ENCODE measurements at regions not wholly inside any gene's neighbourhood (a gene's known extent, or its start where the extent isn't known, plus 50 kb on each side); places are given as distances from the start of the nearest gene placed in this dataset.

DNA sequence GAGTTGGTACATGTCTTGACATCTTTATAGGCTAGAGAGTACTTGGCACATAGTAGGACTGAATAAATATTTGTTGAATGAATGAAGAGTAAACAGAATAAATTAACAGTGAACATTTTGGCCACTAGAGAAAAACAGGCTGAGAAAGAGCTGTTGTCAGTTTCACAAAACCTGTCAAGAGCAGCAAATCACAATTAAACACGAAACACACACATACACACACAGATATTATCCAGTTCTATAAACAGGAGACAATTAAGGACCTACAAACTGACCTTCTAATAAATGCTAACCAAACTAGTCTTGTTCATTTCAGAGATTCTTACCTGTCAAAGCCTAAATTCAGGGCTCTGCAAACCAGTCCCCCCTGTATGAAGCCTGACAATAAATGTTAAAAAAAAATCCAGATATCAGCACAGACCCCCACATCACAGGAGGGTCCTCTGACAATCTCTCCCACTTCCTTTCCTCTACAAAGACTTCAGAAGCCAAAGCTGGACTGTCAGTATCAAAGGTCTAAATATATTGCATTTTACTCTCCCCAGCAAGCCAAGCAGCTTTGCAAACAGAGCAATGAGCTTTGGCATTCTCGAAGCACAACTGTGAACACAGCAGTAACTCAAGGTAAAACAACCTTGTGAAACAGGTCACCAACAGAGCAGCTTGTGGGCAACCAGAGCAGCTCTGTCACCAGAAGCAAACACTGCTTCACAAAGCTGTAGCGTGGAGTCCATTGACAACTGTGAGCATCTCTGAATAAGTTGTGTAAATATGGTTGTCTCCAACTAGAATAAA lies 229.9 kb downstream of the TBXT start:
- no peak overlapping the region for H3K4me3 ChIP-seq (ENCODE audit: low read length)
- DNase-seq (ENCODE audit: low read depth), result no peak
- TF ChIP-seq, protein P1, sequence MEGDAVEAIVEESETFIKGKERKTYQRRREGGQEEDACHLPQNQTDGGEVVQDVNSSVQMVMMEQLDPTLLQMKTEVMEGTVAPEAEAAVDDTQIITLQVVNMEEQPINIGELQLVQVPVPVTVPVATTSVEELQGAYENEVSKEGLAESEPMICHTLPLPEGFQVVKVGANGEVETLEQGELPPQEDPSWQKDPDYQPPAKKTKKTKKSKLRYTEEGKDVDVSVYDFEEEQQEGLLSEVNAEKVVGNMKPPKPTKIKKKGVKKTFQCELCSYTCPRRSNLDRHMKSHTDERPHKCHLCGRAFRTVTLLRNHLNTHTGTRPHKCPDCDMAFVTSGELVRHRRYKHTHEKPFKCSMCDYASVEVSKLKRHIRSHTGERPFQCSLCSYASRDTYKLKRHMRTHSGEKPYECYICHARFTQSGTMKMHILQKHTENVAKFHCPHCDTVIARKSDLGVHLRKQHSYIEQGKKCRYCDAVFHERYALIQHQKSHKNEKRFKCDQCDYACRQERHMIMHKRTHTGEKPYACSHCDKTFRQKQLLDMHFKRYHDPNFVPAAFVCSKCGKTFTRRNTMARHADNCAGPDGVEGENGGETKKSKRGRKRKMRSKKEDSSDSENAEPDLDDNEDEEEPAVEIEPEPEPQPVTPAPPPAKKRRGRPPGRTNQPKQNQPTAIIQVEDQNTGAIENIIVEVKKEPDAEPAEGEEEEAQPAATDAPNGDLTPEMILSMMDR (conservative IDR thresholded peaks at IDR 0.05; ENCODE audit: low read length), result no peak

DNA sequence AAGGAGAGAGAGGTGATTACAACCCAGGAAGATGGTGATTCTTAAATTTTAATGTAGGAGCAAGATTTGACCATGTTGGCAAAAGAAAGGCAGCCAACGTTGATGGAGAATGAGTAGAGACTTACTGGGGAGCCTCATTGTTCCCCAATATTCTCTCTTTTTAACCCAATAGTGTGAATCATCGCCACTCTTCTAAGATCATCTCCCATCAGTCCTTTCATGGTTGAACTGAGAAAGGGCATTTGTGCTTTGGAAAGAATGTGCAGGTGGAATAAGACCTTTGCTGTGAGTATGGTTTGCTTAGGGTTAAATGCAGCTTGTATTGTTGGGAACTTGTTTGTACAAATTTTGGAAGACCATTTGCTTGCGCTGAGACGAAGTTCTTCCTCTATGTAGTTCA lies 231.0 kb downstream of the TBXT start:
- H3K4me3 ChIP-seq (ENCODE audit: low read length), result no peak overlapping the region
- TF ChIP-seq, protein P1 (conservative IDR thresholded peaks at IDR 0.05; ENCODE audit: low read length), result no peak
- DNase-seq (ENCODE audit: low read depth), result no peak

DNA sequence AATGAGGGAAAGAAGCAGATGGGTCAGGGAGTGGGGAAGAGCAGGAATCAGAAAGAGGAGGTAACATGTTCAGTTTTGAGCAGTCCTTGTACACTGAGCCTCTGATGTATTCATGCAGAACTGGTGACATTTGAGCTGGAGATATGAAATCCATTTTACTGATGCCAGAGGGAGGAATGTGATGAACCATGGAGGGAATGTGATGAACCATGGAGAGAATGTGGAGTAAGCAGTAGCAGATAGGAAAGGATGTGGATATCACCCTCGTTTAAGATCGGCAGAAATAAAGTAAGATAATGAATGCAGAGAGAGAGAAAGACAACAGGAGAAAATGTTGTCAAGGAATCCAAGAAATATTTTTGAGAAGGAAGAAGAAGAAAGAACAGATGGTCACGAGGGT lies 231.6 kb downstream of the TBXT start:
- TF ChIP-seq, protein P1 (conservative IDR thresholded peaks at IDR 0.05; ENCODE audit: low read length), result no peak
- DNase-seq (ENCODE audit: low read depth), result no peak
- H3K4me3 ChIP-seq (ENCODE audit: low read length), result no peak overlapping the region

DNA sequence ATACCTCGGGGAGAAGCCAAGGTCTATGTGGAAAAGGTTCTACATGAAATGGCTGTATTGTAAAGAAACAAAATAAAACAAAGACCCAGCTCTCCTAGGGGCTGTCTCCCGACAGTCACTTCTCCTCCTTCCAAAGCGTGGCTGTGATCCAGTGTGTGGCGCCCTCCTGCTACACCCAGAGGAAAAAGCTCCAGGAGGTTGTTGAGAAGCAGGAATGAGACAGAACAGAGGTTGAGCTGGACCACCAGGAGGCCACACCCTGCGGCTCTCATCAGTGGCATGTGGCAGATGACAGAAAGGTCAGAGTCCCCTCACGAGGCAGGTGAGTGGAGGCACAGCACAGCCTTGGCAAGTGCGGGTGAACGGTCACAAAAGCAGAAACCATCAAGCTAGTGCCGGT lies 236.0 kb downstream of the TBXT start:
- TF ChIP-seq, protein P1 (conservative IDR thresholded peaks at IDR 0.05; ENCODE audit: low read length), result no peak
- DNase-seq (ENCODE audit: low read depth), result no peak
- no peak overlapping the region for H3K4me3 ChIP-seq (ENCODE audit: low read length)

DNA sequence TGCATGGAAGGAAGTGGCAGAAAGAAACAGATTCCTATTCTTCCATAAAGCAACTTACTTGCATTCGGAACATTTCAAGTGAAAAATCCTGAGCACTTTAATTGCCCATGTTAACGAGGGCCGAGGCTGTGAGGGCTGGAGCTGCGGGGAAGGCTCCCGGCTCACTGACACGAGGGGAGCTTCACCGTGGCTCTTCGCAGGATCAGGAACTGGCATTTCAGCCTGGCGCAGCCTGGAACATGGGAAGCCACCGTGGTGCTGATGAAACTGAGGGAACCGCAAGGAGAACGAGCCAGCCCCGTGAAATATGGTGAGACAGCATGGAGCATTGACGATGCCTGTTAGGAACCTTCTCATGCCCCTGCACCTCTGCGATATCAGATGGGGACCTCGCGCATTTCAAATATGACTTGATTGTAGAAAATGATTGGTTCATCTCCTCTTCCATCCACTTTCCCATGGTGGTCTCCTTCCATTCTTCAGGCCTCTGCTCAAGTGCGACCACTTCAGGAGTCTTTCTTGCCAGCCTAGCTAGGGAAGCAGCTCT lies 236.9 kb downstream of the TBXT start:
- TF ChIP-seq, protein P1 (conservative IDR thresholded peaks at IDR 0.05; ENCODE audit: low read length), result no peak
- no peak for DNase-seq (ENCODE audit: low read depth)
- H3K4me3 ChIP-seq (ENCODE audit: low read length), result no peak overlapping the region

DNA sequence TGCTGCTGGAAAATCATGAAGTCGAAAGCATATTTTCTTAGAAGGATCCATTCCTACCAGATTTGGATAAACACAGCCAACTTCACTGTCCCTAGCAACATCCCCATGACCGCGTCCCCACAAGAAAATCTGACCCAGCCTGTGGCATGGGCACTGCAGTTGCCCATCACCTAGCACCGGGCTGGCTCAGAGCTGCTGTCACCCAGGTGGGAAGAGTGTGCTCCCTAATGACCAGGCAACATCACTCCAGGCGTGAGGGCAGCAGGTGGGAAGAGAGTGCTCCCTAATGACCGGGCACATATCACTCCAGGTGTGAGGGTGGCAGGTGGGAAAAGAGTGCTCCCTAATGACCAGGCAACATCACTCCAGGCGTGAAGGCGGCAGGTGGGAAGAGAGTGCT lies 238.0 kb downstream of the TBXT start:
- H3K4me3 ChIP-seq (ENCODE audit: low read length), result no peak overlapping the region
- DNase-seq (ENCODE audit: low read depth), result no peak
- TF ChIP-seq, protein P1 (conservative IDR thresholded peaks at IDR 0.05; ENCODE audit: low read length), result no peak

DNA sequence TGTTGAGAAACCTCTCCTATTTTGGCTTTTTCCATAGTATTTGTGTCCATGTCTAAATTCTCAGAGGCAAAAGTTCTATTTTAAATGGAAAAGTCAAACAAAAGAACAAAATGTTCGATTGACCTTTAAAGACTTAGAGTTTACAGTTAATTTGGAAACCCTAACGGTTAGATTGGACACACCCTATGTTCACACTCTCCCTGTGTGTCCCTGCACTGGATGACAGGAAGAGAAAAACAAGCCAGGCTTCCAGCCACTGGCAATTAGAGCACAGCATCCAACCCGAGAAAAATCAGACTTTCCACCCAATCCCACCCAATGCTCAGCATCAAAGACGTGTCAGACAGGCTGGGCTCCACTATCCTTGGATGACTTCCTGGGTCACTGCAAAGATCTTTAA lies 241.3 kb downstream of the TBXT start:
- no peak for DNase-seq (ENCODE audit: low read depth)
- TF ChIP-seq, protein P1 (conservative IDR thresholded peaks at IDR 0.05; ENCODE audit: low read length), result no peak
- no peak overlapping the region for H3K4me3 ChIP-seq (ENCODE audit: low read length)

Measured in AG10803 (cell line).